Testis (tissue), 2 donors: ENCODE measurements at regions not wholly inside any gene's neighbourhood (a gene's known extent, or its start where the extent isn't known, plus 50 kb on each side); places are given as distances from the start of the nearest gene placed in this dataset.

Source experiments
- DNase-seq: peaks from one replicate; pipeline ENCODE4 v3.0.0-alpha.2; 2019
- H3K27ac ChIP-seq, 2 donors: fragments of 200-600 bp; sonication (generic); one replicate each; pipeline ENCODE4 v1.5.1; 2019
- H3K27me3 ChIP-seq: fragments of 200-600 bp; sonication (generic); one replicate; pipeline ENCODE4 v1.5.1; 2019
- H3K36me3 ChIP-seq: fragments of 200-600 bp; sonication (generic); one replicate; pipeline ENCODE4 v1.5.1; 2017; ENCODE audit warnings: low read depth; ENCODE audit errors: missing control alignments
- H3K4me1 ChIP-seq: fragments of 200-600 bp; sonication (generic); one replicate; pipeline ENCODE4 v1.5.1; 2019
- H3K4me3 ChIP-seq, 2 donors: fragments of 200-600 bp; sonication (generic); one replicate each; pipeline ENCODE4 v1.5.1; 2017 to 2019
- H3K9me3 ChIP-seq: fragments of 200-600 bp; sonication (generic); one replicate; pipeline ENCODE4 v1.5.1; 2017
- POLR2A ChIP-seq: fragments of 450-650 bp; IDR thresholded peaks from one replicate; pipeline ENCODE4 v1.6.1; 2017; ENCODE audit warnings: antibody characterized with exemption, mild to moderate bottlenecking, moderate library complexity
- whole genome bisulfite sequencing, 2 donors: methylation state at CpG; one replicate each; pipeline ENCODE4 v1.1.5; 2018; 5-methylcytosine and 5-hydroxymethylcytosine counted together
- intact Hi-C: fragments of 100-400 bp; cut with DNase I; formaldehyde crosslinking; loops from one replicate; pipeline ENCODE4 v1.15.1; 2023; ENCODE audit warnings: low total_unique reads
- TF ChIP-seq, protein P1 (sequence below), 3 experiments: fragments of 450-650 bp in 2 of 3; fragments of 200-600 bp in 1 of 3; sonication (generic) in 1 of 3; IDR thresholded peaks; one replicate each; pipeline ENCODE4 v1.5.1; 2016 to 2019; ENCODE audit warnings: antibody characterized with exemption in 3 of 3, mild to moderate bottlenecking in 2 of 3, moderate library complexity in 1 of 3

DNA sequence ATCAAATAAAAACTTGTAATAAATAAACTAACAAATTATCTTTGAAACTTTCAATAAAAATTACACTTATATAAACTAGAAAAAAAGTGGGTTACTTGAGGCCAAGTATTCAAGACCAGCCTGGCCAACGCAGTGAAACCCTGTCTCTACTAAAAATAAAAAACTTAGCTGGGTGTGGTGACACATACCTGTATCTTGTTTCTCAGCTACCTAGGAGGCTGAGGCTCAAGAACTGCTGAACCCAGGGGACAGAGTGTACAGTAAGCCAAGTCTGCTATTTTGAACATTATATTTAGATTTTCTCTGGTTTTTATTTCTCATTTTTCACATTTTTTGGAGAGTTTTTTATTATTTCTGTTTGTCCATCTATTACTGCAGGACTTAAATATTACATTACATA, 1397.6 kb upstream of the B3GALT2 start:
- Histone ChIP-seq H3K27ac (no peak overlapping the region), H3K4me3 (no peak overlapping the region), H3K9me3 (no peaks in the 10 kb centered on the region), H3K4me1 (no peaks in the 10 kb centered on the region), H3K27me3 (no peaks in the 10 kb centered on the region), H3K36me3 (no peaks in the 10 kb centered on the region)
- 20 to 92% methylated on average over 1 of the region's 1 CpG for WGBS, 2 donors
- intact Hi-C loops = no loop called here
- TF ChIP-seq, protein P1, sequence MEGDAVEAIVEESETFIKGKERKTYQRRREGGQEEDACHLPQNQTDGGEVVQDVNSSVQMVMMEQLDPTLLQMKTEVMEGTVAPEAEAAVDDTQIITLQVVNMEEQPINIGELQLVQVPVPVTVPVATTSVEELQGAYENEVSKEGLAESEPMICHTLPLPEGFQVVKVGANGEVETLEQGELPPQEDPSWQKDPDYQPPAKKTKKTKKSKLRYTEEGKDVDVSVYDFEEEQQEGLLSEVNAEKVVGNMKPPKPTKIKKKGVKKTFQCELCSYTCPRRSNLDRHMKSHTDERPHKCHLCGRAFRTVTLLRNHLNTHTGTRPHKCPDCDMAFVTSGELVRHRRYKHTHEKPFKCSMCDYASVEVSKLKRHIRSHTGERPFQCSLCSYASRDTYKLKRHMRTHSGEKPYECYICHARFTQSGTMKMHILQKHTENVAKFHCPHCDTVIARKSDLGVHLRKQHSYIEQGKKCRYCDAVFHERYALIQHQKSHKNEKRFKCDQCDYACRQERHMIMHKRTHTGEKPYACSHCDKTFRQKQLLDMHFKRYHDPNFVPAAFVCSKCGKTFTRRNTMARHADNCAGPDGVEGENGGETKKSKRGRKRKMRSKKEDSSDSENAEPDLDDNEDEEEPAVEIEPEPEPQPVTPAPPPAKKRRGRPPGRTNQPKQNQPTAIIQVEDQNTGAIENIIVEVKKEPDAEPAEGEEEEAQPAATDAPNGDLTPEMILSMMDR (IDR thresholded peaks at IDR 0.05) = no peak
- TF ChIP-seq POLR2A = no peak
- no peak for DNase-seq

DNA sequence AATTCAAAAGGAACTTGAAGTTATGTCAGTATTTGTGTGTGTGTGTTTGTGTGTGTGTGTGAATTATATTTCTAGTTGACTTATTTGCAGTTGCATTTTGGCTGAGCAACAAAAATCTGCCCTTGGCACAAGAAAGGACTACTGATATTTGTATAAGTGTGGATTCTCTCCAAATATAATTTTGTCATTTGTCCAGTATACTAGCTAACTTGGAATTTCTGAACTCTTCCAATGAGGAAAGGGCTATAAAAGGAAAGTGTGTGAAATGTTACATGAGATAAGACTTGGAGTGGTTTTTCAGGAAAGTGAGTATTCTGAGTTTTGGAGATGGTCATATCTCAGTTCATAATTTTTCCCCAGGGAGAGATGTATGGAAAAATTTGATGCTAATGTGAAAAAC, 1384.1 kb upstream of the B3GALT2 start:
- no peaks in the 10 kb centered on the region for H3K27me3 ChIP-seq
- H3K4me1 ChIP-seq = no peaks in the 10 kb centered on the region
- no peaks in the 10 kb centered on the region for H3K9me3 ChIP-seq
- TF ChIP-seq POLR2A = no peak
- TF ChIP-seq, protein P1 (IDR thresholded peaks at IDR 0.05) = no peak
- H3K4me3 ChIP-seq = no peak overlapping the region
- peak; percentile 28 for DNase-seq
- H3K27ac ChIP-seq = no peak overlapping the region
- intact Hi-C loops = no loop called here
- no peaks in the 10 kb centered on the region for H3K36me3 ChIP-seq

DNA sequence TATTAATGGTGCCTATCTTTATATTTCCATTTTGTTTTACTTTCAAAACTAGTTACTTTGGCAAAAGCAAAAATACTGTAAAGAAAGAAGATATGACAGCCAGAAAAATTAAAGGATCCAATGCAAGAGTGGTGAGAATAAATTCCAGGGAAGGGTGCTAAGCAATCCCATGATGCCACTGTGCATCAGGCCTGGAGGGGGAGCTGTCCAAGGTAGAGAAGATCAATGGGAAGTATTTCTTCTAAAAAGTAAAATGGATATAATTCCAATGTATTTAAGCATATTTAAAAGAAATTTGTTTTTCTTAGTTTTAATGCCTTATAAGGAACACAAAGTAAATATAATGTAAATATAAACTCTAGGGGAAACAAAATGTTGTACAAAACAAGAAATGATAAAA, 1382.2 kb upstream of the B3GALT2 start:
- H3K9me3 ChIP-seq = no peaks in the 10 kb centered on the region
- H3K36me3 ChIP-seq = no peaks in the 10 kb centered on the region
- no peaks in the 10 kb centered on the region for H3K4me1 ChIP-seq
- no peak for TF ChIP-seq POLR2A
- TF ChIP-seq, protein P1 (IDR thresholded peaks at IDR 0.05) = no peak
- no peaks in the 10 kb centered on the region for H3K27me3 ChIP-seq
- no peak overlapping the region for H3K4me3 ChIP-seq
- DNase-seq = no peak
- intact Hi-C loops = no loop called here
- H3K27ac ChIP-seq = no peak overlapping the region

DNA sequence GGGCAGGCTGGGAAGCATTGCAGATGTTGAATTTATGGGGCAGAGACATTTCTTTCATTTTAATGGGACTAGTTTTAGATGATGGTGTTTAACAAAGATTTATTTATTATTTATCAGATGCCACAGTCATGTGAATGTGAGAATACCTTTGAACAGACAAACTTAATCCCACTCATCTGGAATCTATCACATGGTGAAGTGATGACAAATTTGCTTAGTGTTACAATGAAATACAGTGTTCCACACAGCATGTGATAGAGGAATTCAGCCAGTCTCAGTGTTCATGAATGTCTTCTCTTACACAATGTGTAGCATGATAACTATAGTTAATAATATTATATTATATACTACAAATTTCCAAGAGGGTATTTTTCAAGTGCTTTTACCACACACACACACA, 1361.7 kb upstream of the B3GALT2 start:
- no peak overlapping the region for H3K27ac ChIP-seq
- TF ChIP-seq POLR2A = no peak
- TF ChIP-seq, protein P1 (IDR thresholded peaks at IDR 0.05) = no peak
- no peak for DNase-seq
- H3K9me3 ChIP-seq = no peaks in the 10 kb centered on the region
- no peaks in the 10 kb centered on the region for H3K27me3 ChIP-seq
- H3K36me3 ChIP-seq = no peaks in the 10 kb centered on the region
- intact Hi-C loops = no loop called here
- H3K4me1 ChIP-seq = no peaks in the 10 kb centered on the region
- H3K4me3 ChIP-seq = no peak overlapping the region

DNA sequence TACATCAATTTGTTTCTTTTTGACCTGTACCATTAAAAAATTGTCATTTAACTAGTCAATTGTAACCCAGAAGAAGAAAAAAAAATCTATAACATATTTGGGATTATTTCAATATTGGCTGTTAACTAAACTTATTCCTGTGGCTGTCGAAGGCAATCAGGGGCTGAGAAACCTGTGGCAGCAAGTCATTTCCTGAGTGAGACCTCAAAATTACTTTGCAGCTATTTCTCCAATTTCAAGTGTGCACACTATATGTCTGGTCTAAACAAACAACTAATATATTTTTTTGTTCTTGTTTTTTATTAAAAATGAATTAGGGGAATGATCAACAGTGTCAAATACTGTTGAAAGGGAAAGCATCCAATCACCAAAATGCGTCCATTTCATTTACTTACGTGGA, 1357.6 kb upstream of the B3GALT2 start:
- WGBS, 2 donors = 92 to 93% methylated on average over 3 of the region's 3 CpGs
- H3K9me3 ChIP-seq = no peaks in the 10 kb centered on the region
- H3K4me3 ChIP-seq = no peak overlapping the region
- no peak overlapping the region for H3K27ac ChIP-seq
- DNase-seq = no peak
- TF ChIP-seq POLR2A = no peak
- TF ChIP-seq, protein P1 (IDR thresholded peaks at IDR 0.05) = no peak
- H3K27me3 ChIP-seq = no peaks in the 10 kb centered on the region
- no peaks in the 10 kb centered on the region for H3K36me3 ChIP-seq
- H3K4me1 ChIP-seq = no peaks in the 10 kb centered on the region
- intact Hi-C loops = no loop called here
